ENCODE measurements at regions not wholly inside any gene's neighbourhood (a gene's known extent, or its start where the extent isn't known, plus 50 kb on each side); places are given as distances from the start of the nearest gene placed in this dataset.

DNA sequence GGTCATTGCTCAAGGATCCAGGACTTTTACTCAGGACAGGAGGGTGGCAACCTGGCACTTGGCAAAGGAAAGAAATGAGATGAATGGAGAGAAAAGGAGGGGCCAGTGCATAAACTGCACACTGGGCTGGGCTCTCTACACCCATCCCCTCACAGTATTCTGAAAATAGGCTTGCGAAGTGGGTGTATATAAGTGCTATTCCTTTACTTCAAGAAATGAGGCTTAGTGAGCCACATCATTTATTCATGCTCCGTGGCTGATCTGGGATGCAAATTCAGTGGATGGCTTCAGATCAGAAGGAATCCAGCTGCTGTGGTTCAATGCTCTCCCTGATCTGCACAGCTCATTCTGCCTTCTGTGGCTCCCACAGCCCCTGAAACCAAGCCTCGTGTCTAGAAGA is 297.7 kb downstream of the UQCRFS1 start:
- TF ChIP-seq, protein P1, sequence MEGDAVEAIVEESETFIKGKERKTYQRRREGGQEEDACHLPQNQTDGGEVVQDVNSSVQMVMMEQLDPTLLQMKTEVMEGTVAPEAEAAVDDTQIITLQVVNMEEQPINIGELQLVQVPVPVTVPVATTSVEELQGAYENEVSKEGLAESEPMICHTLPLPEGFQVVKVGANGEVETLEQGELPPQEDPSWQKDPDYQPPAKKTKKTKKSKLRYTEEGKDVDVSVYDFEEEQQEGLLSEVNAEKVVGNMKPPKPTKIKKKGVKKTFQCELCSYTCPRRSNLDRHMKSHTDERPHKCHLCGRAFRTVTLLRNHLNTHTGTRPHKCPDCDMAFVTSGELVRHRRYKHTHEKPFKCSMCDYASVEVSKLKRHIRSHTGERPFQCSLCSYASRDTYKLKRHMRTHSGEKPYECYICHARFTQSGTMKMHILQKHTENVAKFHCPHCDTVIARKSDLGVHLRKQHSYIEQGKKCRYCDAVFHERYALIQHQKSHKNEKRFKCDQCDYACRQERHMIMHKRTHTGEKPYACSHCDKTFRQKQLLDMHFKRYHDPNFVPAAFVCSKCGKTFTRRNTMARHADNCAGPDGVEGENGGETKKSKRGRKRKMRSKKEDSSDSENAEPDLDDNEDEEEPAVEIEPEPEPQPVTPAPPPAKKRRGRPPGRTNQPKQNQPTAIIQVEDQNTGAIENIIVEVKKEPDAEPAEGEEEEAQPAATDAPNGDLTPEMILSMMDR (IDR thresholded peaks at IDR 0.05), result no peak
- Histone ChIP-seq H3K27me3 (ENCODE audit: insufficient read depth in 3 of 3, low read length in 2 of 3) (peaks cover 0 to 6% (median 0%) of the 10 kb centered on the region in 3 donors), H3K4me3 (no peak overlapping the region), H3K9me3 (no peaks in the 10 kb centered on the region), H3K27ac (no peak overlapping the region), H3K36me3 (ENCODE audit: insufficient read depth in 1 of 2, low read depth in 1 of 2) (no peaks in the 10 kb centered on the region), H3K4me1 (no peaks in the 10 kb centered on the region)
- intact Hi-C loops (cut with DNase I), result no loop called here
- DNase-seq (no peak), ATAC-seq (no peak)
- 45 to 61% (median 51%) methylated on average over 3 of the region's 3 CpGs for WGBS, 3 donors

DNA sequence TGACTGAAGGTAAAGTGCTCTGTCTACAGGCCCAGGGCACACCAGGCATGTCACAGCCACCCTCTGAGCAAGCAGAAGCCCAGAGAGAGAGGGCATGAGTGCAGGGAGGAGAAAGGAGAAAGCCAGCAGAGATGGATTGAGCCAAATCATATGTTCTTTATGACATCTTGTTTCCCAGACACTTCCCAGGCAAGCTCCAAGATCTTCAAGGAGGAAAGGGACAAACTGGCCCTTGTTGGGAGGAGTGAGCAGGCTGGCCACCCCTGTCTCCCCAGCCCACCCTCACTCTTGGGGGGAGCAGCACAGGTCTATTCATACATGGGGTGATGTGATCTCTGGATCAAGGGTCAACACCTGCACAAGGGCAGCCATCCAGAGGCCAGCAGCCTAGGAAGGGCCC is 298.8 kb downstream of the UQCRFS1 start:
- TF ChIP-seq, protein P1 (IDR thresholded peaks at IDR 0.05), result no peak
- ATAC-seq, result no peak
- H3K9me3 ChIP-seq, result no peaks in the 10 kb centered on the region
- H3K27me3 ChIP-seq (ENCODE audit: insufficient read depth in 3 of 3, low read length in 2 of 3), result peaks cover 0 to 6% (median 0%) of the 10 kb centered on the region in 3 donors
- DNase-seq, result no peak
- no peaks in the 10 kb centered on the region for H3K36me3 ChIP-seq (ENCODE audit: insufficient read depth in 1 of 2, low read depth in 1 of 2)
- no peak overlapping the region for H3K27ac ChIP-seq
- intact Hi-C loops (cut with DNase I), result no loop called here
- no peak overlapping the region for H3K4me3 ChIP-seq
- no peaks in the 10 kb centered on the region for H3K4me1 ChIP-seq

DNA sequence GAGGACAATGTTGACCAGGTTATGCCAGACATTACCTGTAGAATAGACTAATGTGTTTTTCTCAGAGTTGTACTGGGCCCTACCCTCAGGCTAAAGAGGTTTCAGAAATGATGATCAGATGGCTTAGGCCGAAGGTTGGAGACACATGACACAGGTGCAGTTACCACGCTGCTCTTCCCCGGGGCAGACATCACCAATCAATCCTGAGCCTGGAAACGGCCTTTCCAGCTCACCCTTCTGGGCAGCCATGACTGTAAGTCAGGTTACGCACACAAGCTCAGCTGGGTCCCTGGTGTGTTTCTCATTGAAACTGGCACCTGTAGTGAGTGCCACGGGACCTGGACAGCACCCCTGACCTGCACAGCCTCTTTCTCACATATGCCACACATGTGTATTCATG is 299.3 kb downstream of the UQCRFS1 start:
- Histone ChIP-seq H3K4me1 (no peaks in the 10 kb centered on the region), H3K36me3 (ENCODE audit: insufficient read depth in 1 of 2, low read depth in 1 of 2) (no peaks in the 10 kb centered on the region), H3K4me3 (no peak overlapping the region), H3K27ac (no peak overlapping the region), H3K27me3 (ENCODE audit: insufficient read depth in 3 of 3, low read length in 2 of 3) (peaks cover 0 to 6% (median 0%) of the 10 kb centered on the region in 3 donors), H3K9me3 (no peaks in the 10 kb centered on the region)
- intact Hi-C loops (cut with DNase I), result no loop called here
- ATAC-seq (no peak), DNase-seq (no peak)
- TF ChIP-seq, protein P1 (IDR thresholded peaks at IDR 0.05), result no peak
- 84 to 85% (median 84%) methylated on average over 6 of the region's 6 CpGs for WGBS, 3 donors

DNA sequence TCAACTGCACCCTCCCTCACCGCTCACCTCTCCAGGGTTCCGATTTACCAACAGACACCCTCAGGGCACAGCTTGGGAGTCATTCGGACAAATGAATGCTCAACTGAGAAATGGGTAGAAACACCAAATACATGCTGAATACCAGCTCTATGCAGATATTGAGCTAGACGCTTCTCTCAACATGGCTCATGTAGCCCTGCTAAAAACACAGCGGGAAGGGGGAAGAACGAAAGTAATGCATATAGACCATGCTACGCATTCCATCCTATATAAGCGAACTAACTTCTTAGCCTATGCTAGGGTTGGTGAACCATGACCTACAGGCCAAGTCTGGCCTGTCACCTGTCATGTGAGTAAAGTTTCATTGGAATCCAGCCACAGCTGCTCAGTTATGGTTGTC is 304.0 kb downstream of the UQCRFS1 start:
- TF ChIP-seq, protein P1 (IDR thresholded peaks at IDR 0.05), result no peak
- intact Hi-C loops (cut with DNase I), result no loop called here
- DNase-seq (no peak), ATAC-seq (no peak)
- H3K4me3 ChIP-seq, result no peak overlapping the region
- H3K27ac ChIP-seq, result no peak overlapping the region
- H3K4me1 ChIP-seq, result no peaks in the 10 kb centered on the region
- H3K27me3 ChIP-seq (ENCODE audit: insufficient read depth in 3 of 3, low read length in 2 of 3), result peaks cover 0 to 7% (median 0%) of the 10 kb centered on the region in 3 donors
- H3K9me3 ChIP-seq, result no peaks in the 10 kb centered on the region
- WGBS, 3 donors, result 63 to 69% (median 66%) methylated on average over 8 of the region's 8 CpGs
- H3K36me3 ChIP-seq (ENCODE audit: insufficient read depth in 1 of 2, low read depth in 1 of 2), result no peaks in the 10 kb centered on the region

DNA sequence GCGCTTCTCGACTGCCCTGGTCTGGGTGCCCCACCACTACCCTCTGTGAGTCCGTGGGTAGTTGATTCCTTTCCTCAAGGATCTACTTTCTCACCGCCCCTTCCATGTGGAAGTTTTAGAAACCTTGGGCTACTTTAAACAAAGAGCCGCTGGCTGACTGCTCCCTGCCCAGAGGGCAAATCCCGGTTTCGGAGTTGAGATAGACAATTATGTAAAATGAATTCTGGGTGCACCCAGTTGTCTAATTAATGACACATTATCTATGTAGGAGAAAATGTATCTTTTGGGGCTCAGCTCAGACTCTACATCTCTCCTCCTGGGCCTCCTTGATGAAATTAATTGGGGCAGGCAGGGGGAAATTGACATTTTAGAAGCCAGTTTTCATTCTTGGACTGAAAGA is 305.4 kb downstream of the UQCRFS1 start:
- TF ChIP-seq, protein P1 (IDR thresholded peaks at IDR 0.05), result no peak
- Histone ChIP-seq H3K4me1 (no peaks in the 10 kb centered on the region), H3K27ac (no peak overlapping the region), H3K9me3 (no peaks in the 10 kb centered on the region), H3K4me3 (no peak overlapping the region), H3K36me3 (ENCODE audit: insufficient read depth in 1 of 2, low read depth in 1 of 2) (no peaks in the 10 kb centered on the region), H3K27me3 (ENCODE audit: insufficient read depth in 3 of 3, low read length in 2 of 3) (peaks cover 0 to 7% (median 0%) of the 10 kb centered on the region in 3 donors)
- 56 to 85% (median 85%) methylated on average over 7 of the region's 7 CpGs for WGBS, 3 donors
- ATAC-seq, result no peak
- intact Hi-C loops (cut with DNase I), result no loop called here
- no peak for DNase-seq

All from psoas muscle (tissue), 7 donors.